ENCODE measurements at regions not wholly inside any gene's neighbourhood (a gene's known extent, or its start where the extent isn't known, plus 50 kb on each side); places are given as distances from the start of the nearest gene placed in this dataset.

- Histone ChIP-seq H3K36me3 (no peaks in the 10 kb centered on the region), H3K27me3 (replicated peaks in 1 of 7) (no peaks in the 10 kb centered on the region), H3K27ac (no peak overlapping the region), H3K9me3 (no peaks in the 10 kb centered on the region), H3K4me3 (no peak overlapping the region), H3K4me1 (no peaks in the 10 kb centered on the region)
- 81 to 98% (median 95%) methylated on average over 5 of the region's 5 CpGs for WGBS, 5 donors
- intact Hi-C loops (cut with DNase I; ENCODE audit: low total_unique reads): no loop called here
- no peak for DNase-seq
- TF ChIP-seq POLR2AphosphoS5 (IDR thresholded peaks at IDR 0.05) (no peak), POLR2A (IDR thresholded peaks at IDR 0.05) (no peak), CTCF (IDR thresholded peaks at IDR 0.05 in 8 of 11, conservative IDR thresholded peaks at IDR 0.05 in 3 of 11) (no peak)
These were observed 136.0 kb upstream of the SGK1 start for GRCh38 chr6:134453792-134454510.

- Histone ChIP-seq H3K4me3 (no peak overlapping the region), H3K27ac (no peak overlapping the region), H3K4me1 (no peaks in the 10 kb centered on the region), H3K27me3 (replicated peaks in 1 of 7) (no peaks in the 10 kb centered on the region), H3K9me3 (no peaks in the 10 kb centered on the region), H3K36me3 (no peaks in the 10 kb centered on the region)
- 62 to 85% (median 80%) methylated on average over 3 of the region's 3 CpGs for WGBS, 5 donors
- intact Hi-C loops (cut with DNase I; ENCODE audit: low total_unique reads): no loop called here
- DNase-seq: no peak
- TF ChIP-seq CTCF (IDR thresholded peaks at IDR 0.05 in 8 of 11, conservative IDR thresholded peaks at IDR 0.05 in 3 of 11) (no peak), POLR2A (IDR thresholded peaks at IDR 0.05) (no peak), POLR2AphosphoS5 (IDR thresholded peaks at IDR 0.05) (no peak)
These were observed 135.0 kb upstream of the SGK1 start for GRCh38 chr6:134452906-134453305.

- DNase-seq: no peak
- intact Hi-C loops (cut with DNase I; ENCODE audit: low total_unique reads): no loop called here
- no peaks in the 10 kb centered on the region for H3K36me3 ChIP-seq
These were observed 133.6 kb upstream of the SGK1 start for GRCh38 chr6:134451529-134451928.

GRCh38 chr6:134449781-134450180, 131.9 kb upstream of the SGK1 start:
- Histone ChIP-seq H3K4me3 (no peak overlapping the region), H3K4me1 (peaks cover 0 to 10% (median 0%) of the 10 kb centered on the region in 6 donors), H3K9me3 (no peaks in the 10 kb centered on the region), H3K27me3 (replicated peaks in 1 of 7) (no peaks in the 10 kb centered on the region), H3K27ac (no peak overlapping the region), H3K36me3 (no peaks in the 10 kb centered on the region)
- intact Hi-C loops (cut with DNase I; ENCODE audit: low total_unique reads): no loop called here
- 94 to 100% (median 98%) methylated on average over 2 of the region's 2 CpGs for WGBS, 5 donors
- no peak for TF ChIP-seq POLR2A (IDR thresholded peaks at IDR 0.05)
- no peak for TF ChIP-seq POLR2AphosphoS5 (IDR thresholded peaks at IDR 0.05)
- no peak for TF ChIP-seq CTCF (IDR thresholded peaks at IDR 0.05 in 8 of 11, conservative IDR thresholded peaks at IDR 0.05 in 3 of 11)
- no peak for DNase-seq

More at GRCh38 chr6:134451529-134451928, 133.6 kb upstream of the SGK1 start:
- TF ChIP-seq POLR2A (IDR thresholded peaks at IDR 0.05) (no peak), POLR2AphosphoS5 (IDR thresholded peaks at IDR 0.05) (no peak)
- no peaks in the 10 kb centered on the region for H3K9me3 ChIP-seq
- peaks cover 0 to 10% (median 0%) of the 10 kb centered on the region in 6 donors for H3K4me1 ChIP-seq
- 75 to 100% (median 93%) methylated on average over 1 of the region's 1 CpG for WGBS, 5 donors
- H3K27me3 ChIP-seq (replicated peaks in 1 of 7): no peaks in the 10 kb centered on the region
- no peak overlapping the region for H3K27ac ChIP-seq
- H3K4me3 ChIP-seq: no peak overlapping the region

All from spleen (tissue), 11 donors.